ENCODE measurements at regions not wholly inside any gene's neighbourhood (a gene's known extent, or its start where the extent isn't known, plus 50 kb on each side); places are given as distances from the start of the nearest gene placed in this dataset.

DNA sequence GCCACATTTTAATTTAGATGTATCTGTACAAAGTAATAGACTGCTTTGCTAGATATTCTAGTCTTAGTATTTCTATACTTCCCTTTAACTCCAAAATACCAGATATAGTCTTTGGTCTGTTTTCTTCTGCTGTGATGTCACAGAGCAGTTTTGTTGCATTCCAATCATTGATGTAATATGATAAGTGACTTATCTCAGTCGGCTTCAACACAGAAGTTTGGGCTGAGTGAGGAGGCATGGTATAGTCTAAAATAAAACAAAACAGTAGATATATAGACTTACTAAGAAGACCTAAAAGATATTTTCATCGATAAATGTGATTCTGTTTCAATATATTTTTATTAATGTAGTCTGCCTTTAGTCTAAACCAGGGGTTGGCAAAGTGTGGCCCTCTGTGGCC, 169.9 kb downstream of the DCK start:
- H3K9me3 Mint-ChIP-seq (ENCODE audit: unreplicated experiment) = no peaks in the 10 kb centered on the region
- no peak for DNase-seq (ENCODE audit: extremely low spot score, unreplicated experiment)
- no peak overlapping the region for H3K27ac Mint-ChIP-seq (ENCODE audit: unreplicated experiment)
- H3K27me3 Mint-ChIP-seq (ENCODE audit: unreplicated experiment) = peaks cover 70% of the 10 kb centered on the region
- no peak overlapping the region for H3K4me3 Mint-ChIP-seq (ENCODE audit: unreplicated experiment)
- TF ChIP-seq, protein P1, sequence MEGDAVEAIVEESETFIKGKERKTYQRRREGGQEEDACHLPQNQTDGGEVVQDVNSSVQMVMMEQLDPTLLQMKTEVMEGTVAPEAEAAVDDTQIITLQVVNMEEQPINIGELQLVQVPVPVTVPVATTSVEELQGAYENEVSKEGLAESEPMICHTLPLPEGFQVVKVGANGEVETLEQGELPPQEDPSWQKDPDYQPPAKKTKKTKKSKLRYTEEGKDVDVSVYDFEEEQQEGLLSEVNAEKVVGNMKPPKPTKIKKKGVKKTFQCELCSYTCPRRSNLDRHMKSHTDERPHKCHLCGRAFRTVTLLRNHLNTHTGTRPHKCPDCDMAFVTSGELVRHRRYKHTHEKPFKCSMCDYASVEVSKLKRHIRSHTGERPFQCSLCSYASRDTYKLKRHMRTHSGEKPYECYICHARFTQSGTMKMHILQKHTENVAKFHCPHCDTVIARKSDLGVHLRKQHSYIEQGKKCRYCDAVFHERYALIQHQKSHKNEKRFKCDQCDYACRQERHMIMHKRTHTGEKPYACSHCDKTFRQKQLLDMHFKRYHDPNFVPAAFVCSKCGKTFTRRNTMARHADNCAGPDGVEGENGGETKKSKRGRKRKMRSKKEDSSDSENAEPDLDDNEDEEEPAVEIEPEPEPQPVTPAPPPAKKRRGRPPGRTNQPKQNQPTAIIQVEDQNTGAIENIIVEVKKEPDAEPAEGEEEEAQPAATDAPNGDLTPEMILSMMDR (IDR thresholded peaks at IDR 0.05) = no peak
- H3K4me1 Mint-ChIP-seq (ENCODE audit: unreplicated experiment) = no peaks in the 10 kb centered on the region
- H3K36me3 Mint-ChIP-seq (ENCODE audit: unreplicated experiment) = no peaks in the 10 kb centered on the region

DNA sequence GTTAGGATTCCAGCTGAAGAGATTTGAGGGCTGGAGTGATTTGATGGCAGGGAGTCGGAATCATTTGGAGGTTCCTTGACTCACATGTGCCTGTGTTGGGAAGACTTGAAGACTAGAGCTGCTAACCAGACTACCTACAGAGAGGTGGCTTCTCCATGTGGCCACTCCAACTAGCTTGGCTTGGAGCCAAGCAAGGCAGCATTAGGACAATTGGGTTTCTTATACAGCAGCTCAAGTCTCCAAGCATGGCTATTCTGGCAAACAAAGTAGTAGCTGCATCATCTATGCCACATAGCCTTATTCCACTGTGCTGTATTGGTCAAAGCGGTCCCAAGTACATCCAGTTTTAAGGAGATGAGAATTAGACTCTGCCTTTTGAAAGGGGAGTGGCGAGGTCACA, 171.7 kb upstream of the SLC4A4 start:
- no peaks in the 10 kb centered on the region for H3K36me3 Mint-ChIP-seq (ENCODE audit: unreplicated experiment)
- no peak overlapping the region for H3K4me3 Mint-ChIP-seq (ENCODE audit: unreplicated experiment)
- H3K27me3 Mint-ChIP-seq (ENCODE audit: unreplicated experiment) = peaks cover 54% of the 10 kb centered on the region
- no peaks in the 10 kb centered on the region for H3K9me3 Mint-ChIP-seq (ENCODE audit: unreplicated experiment)
- TF ChIP-seq, protein P1 (IDR thresholded peaks at IDR 0.05) = no peak
- H3K4me1 Mint-ChIP-seq (ENCODE audit: unreplicated experiment) = no peaks in the 10 kb centered on the region
- no peak overlapping the region for H3K27ac Mint-ChIP-seq (ENCODE audit: unreplicated experiment)
- no peak for DNase-seq (ENCODE audit: extremely low spot score, unreplicated experiment)

DNA sequence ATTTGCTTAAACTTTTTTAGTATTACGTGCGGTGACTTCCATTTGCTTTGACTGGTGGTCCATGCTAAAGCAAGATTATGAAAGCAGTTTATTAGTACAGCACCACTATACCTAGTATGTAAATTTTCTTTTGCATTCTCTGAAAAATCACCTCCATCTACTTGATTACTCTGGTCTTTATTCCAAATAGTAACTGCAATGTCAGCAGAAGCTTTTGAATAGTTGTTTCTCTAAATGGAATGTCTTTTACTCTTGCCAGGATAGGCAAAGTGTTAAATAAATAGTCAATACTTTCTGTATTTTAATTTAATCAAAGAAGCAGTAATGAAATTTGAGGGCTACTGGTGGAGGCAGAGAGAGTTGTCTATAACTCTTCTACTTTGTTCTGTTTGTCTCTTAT, 167.2 kb upstream of the SLC4A4 start:
- DNase-seq (ENCODE audit: extremely low spot score, unreplicated experiment) = no peak
- TF ChIP-seq, protein P1 (IDR thresholded peaks at IDR 0.05) = no peak
- Mint-ChIP-seq H3K9me3 (ENCODE audit: unreplicated experiment) (peaks cover 3% of the 10 kb centered on the region), H3K4me3 (ENCODE audit: unreplicated experiment) (no peak overlapping the region), H3K27me3 (ENCODE audit: unreplicated experiment) (peaks cover 24% of the 10 kb centered on the region), H3K27ac (ENCODE audit: unreplicated experiment) (no peak overlapping the region), H3K36me3 (ENCODE audit: unreplicated experiment) (no peaks in the 10 kb centered on the region), H3K4me1 (ENCODE audit: unreplicated experiment) (no peaks in the 10 kb centered on the region)

DNA sequence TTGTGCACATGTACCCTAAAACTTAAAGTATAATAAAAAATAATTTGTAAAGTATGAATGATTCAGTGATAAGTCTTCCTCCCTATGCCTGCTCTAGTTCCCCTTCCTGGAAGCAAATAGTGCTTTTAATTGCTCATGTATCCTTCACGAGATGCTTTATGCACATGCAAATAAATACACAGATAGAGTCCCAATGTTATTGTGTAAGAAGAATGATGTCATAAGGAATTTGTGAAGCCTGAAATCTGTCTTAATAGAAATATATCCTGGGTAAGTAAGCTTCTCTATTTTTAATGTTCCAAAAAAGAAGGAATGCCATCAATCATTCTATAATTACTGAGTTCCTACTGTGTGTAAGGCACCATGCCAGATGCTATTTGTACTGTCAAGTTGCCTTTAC, 157.5 kb upstream of the SLC4A4 start:
- Mint-ChIP-seq H3K27ac (ENCODE audit: unreplicated experiment) (no peak overlapping the region), H3K4me3 (ENCODE audit: unreplicated experiment) (no peak overlapping the region), H3K9me3 (ENCODE audit: unreplicated experiment) (peaks cover under 1% of the 10 kb centered on the region), H3K27me3 (ENCODE audit: unreplicated experiment) (peaks cover 20% of the 10 kb centered on the region), H3K36me3 (ENCODE audit: unreplicated experiment) (no peaks in the 10 kb centered on the region), H3K4me1 (ENCODE audit: unreplicated experiment) (peaks cover 6% of the 10 kb centered on the region)
- no peak for DNase-seq (ENCODE audit: extremely low spot score, unreplicated experiment)
- TF ChIP-seq, protein P1 (IDR thresholded peaks at IDR 0.05) = no peak

DNA sequence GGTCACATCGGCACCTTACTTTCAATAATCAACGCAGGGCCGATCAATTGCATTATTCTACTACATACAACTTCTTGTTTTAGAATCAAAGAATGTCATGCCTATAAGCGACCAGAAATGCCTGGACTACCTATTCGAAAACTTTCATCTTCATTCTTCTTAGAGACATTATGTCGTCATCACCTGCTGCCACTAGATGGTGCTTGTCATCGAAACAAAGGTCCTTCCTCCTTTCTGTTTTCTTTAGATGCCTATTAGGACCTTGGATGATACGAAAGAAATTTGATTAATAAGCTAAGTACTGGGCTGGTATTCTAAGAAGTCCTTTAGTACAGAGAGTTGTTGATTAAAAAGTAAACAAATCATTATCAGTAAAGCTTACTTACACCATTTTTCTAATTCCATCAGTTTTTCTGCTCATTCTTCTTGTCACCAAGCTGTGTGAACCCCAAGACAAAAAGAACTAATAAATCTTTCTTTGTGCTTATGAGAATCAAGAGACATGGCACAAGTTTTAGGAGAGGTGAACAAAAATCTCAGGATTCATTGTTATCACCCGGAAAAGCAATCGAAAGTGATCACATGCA, 154.5 kb upstream of the SLC4A4 start:
- TF ChIP-seq, protein P1 (IDR thresholded peaks at IDR 0.05) = peak; percentile 73

More for the DNA sequence above, 154.5 kb upstream of the SLC4A4 start:
- Mint-ChIP-seq H3K36me3 (ENCODE audit: unreplicated experiment) (no peaks in the 10 kb centered on the region), H3K27ac (ENCODE audit: unreplicated experiment) (no peak overlapping the region), H3K4me1 (ENCODE audit: unreplicated experiment) (peaks cover 21% of the 10 kb centered on the region), H3K9me3 (ENCODE audit: unreplicated experiment) (no peaks in the 10 kb centered on the region), H3K4me3 (ENCODE audit: unreplicated experiment) (no peak overlapping the region), H3K27me3 (ENCODE audit: unreplicated experiment) (peaks cover 25% of the 10 kb centered on the region)
- no peak for DNase-seq (ENCODE audit: extremely low spot score, unreplicated experiment)

All from osteocyte (in vitro differentiated cells).